ENCODE measurements at regions not wholly inside any gene's neighbourhood (a gene's known extent, or its start where the extent isn't known, plus 50 kb on each side); places are given as distances from the start of the nearest gene placed in this dataset.

DNA sequence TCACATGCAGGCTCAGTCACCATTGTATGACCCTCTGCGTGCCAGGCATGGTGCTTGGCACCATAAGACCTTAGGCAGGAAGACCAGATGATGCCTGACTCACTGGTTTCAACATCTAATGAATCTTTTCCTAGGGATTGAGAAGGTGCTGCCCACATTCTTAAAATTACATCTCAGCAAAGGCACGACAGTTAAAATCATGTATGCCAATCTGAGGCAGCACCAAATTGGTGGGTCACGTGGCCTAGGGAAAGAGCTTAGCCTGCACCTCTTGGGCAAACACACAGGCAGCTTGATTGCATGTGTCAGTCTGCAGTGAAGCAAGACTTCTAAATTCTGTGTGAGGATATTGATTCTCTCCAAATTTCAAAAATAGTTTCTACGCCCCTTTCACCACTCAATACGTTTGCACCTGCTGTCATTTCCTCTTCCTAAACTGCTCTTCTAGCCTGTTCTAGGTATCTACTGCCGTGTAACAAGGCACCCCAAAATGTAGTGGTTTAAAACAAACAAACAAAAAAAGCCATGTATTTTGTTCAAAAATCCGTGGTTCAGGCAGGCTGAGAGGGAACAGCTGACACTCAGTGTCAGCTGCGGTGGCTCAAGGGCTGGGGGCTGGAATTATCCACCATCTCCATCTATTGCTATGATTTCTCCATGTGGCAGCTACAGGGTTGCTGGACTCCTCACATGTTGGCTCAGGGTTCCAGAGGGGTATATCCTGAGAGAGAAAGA is 160.2 kb upstream of the FGGY start:
- in situ Hi-C loops (cut with MboI; ENCODE audit: low pct_unique_long_range_greater_than_20kb, low sequenced_read_pairs, unreplicated experiment), result no loop called here

DNA sequence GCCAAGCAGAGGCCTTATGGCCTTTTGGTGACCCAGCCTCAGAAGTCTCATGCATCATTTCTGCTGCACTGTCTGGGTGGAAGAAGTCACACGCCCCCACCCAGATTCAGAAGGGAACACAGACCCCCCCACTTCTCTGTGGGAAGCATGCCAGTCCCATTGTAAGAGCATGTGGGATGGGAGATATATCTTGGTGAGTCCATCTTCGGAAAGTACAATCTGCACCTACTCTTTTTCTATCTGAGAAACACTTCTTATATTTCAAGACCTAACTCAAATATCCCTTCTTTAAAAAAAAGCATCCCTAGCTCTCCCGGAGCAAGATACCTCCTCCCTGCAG is 159.6 kb upstream of the FGGY start:
- no peak for DNase-seq (ENCODE audit: low spot score)
- TF ChIP-seq, protein P1, sequence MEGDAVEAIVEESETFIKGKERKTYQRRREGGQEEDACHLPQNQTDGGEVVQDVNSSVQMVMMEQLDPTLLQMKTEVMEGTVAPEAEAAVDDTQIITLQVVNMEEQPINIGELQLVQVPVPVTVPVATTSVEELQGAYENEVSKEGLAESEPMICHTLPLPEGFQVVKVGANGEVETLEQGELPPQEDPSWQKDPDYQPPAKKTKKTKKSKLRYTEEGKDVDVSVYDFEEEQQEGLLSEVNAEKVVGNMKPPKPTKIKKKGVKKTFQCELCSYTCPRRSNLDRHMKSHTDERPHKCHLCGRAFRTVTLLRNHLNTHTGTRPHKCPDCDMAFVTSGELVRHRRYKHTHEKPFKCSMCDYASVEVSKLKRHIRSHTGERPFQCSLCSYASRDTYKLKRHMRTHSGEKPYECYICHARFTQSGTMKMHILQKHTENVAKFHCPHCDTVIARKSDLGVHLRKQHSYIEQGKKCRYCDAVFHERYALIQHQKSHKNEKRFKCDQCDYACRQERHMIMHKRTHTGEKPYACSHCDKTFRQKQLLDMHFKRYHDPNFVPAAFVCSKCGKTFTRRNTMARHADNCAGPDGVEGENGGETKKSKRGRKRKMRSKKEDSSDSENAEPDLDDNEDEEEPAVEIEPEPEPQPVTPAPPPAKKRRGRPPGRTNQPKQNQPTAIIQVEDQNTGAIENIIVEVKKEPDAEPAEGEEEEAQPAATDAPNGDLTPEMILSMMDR (IDR thresholded peaks at IDR 0.05; ENCODE audit: extremely low read depth, insufficient read depth, missing control alignments), result no peak
- in situ Hi-C loops (cut with MboI; ENCODE audit: low pct_unique_long_range_greater_than_20kb, low sequenced_read_pairs, unreplicated experiment), result no loop called here

More for the DNA sequence above, 160.2 kb upstream of the FGGY start:
- TF ChIP-seq, protein P1 (IDR thresholded peaks at IDR 0.05; ENCODE audit: extremely low read depth, insufficient read depth, missing control alignments), result no peak
- no peak for DNase-seq (ENCODE audit: low spot score)

DNA sequence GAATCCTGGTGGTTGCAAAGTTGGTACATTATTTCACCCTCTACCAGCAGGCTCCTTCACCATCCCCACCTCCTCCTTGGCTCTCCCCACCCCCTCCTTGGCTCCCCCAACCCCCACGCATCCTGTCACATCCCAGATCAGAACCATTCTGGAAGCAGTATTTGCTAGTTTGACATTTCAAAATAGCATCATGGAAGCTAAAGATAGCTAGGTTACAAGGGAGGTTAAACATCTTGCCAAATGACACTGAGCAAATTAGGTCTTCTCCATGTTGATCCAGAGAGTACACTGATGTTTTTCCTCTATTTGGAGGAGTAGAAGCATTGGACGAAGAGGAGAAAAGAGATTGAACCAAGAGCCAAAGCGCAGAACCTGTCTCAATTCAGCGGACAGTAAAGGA is 158.9 kb upstream of the FGGY start:
- in situ Hi-C loops (cut with MboI; ENCODE audit: low pct_unique_long_range_greater_than_20kb, low sequenced_read_pairs, unreplicated experiment), result no loop called here
- no peak for DNase-seq (ENCODE audit: low spot score)
- TF ChIP-seq, protein P1 (IDR thresholded peaks at IDR 0.05; ENCODE audit: extremely low read depth, insufficient read depth, missing control alignments), result no peak

DNA sequence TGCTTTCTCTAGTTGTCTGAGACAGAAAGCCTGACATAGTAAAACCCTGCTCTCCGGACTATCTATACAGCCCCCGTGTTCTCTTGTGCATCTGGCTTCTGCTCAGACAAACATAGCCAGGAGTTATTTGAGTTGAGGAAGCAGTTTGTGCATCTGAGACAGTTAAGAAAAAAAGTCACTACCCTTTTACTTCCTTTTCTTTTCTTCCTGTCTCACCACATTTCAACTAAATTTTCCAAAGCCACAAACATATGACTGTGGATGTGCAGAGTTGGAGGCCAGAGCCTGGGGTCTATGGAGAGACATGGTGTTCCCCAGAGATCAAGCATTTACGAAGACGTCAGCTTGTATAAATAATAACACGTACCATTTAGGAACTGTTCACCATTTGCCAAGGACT is 158.5 kb upstream of the FGGY start:
- in situ Hi-C loops (cut with MboI; ENCODE audit: low pct_unique_long_range_greater_than_20kb, low sequenced_read_pairs, unreplicated experiment), result no loop called here
- no peak for DNase-seq (ENCODE audit: low spot score)
- TF ChIP-seq, protein P1 (IDR thresholded peaks at IDR 0.05; ENCODE audit: extremely low read depth, insufficient read depth, missing control alignments), result no peak

DNA sequence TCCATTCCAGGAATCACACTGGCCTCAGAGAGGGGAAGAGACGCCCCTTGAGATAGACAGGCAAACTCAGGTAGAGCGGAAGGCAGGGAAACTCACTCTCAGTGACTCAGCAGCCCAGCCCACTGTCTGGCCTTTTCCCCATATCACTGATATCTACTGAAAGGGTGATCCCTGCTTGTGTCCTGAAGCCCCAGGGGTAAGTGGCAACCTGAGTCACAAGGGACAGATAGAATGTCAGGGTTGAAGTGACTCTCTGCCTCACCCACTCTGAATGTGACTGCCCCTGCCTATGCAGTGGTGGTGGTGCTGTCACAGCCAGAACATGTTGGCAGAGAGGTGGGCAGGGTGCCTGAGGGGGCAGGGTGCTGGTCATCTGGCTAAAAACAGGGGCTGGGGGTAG is 157.5 kb upstream of the FGGY start:
- TF ChIP-seq, protein P1 (IDR thresholded peaks at IDR 0.05; ENCODE audit: extremely low read depth, insufficient read depth, missing control alignments), result no peak
- DNase-seq (ENCODE audit: low spot score), result no peak
- in situ Hi-C loops (cut with MboI; ENCODE audit: low pct_unique_long_range_greater_than_20kb, low sequenced_read_pairs, unreplicated experiment), result no loop called here

DNA sequence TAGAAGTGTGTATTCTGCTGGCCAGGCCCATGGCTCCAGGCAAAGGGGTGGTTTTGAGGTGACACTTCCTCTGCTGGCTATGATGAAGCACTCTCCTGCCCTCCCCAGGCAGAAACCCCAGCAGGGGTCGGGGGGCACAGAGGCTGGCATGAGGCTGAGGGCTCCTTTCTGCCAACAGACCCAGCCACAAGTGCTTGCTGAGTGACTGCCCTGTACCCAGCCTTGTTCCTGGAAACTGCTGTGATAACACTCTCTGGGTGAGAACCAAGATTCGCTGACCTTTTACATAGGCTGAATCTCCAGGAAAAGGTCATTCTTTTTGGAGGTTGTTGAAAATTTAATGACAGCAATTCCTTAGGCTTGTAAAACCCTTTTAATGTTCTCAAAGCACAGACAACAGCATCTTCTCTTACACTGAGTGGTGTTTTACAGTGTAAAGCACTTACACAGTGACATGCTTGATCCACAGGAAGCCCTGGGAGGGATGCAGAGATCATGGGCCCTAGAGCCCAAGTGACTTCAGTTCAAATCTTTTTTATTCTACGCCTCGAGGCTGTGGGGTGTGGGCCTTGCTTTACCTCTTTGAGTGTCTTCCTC is 155.5 kb upstream of the FGGY start:
- TF ChIP-seq, protein P1 (IDR thresholded peaks at IDR 0.05; ENCODE audit: extremely low read depth, insufficient read depth, missing control alignments), result no peak
- in situ Hi-C loops (cut with MboI; ENCODE audit: low pct_unique_long_range_greater_than_20kb, low sequenced_read_pairs, unreplicated experiment), result no loop called here
- no peak for DNase-seq (ENCODE audit: low spot score)
